ENCODE measurements at regions not wholly inside any gene's neighbourhood (a gene's known extent, or its start where the extent isn't known, plus 50 kb on each side); places are given as distances from the start of the nearest gene placed in this dataset.

DNA sequence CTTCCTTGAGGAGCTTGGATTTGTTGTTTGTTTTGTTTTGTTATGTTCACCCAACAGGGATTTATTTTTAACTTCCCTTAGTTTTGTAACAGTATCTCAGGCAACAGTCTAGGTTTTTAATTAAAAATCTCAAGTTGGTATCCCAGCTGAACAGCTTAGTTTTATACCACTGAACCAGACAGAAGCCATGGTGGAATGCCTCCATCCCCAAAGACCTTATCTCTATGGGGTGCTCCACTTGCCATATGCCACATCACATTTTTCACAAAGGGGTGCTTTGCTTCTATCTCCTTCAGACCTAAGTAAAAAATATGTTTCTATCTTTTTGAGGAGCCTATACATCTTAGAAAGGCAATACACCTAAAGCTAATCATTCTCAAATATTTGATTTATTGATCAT lies 715.8 kb upstream of the KIF2B start (continued):
- TF ChIP-seq, protein P1, sequence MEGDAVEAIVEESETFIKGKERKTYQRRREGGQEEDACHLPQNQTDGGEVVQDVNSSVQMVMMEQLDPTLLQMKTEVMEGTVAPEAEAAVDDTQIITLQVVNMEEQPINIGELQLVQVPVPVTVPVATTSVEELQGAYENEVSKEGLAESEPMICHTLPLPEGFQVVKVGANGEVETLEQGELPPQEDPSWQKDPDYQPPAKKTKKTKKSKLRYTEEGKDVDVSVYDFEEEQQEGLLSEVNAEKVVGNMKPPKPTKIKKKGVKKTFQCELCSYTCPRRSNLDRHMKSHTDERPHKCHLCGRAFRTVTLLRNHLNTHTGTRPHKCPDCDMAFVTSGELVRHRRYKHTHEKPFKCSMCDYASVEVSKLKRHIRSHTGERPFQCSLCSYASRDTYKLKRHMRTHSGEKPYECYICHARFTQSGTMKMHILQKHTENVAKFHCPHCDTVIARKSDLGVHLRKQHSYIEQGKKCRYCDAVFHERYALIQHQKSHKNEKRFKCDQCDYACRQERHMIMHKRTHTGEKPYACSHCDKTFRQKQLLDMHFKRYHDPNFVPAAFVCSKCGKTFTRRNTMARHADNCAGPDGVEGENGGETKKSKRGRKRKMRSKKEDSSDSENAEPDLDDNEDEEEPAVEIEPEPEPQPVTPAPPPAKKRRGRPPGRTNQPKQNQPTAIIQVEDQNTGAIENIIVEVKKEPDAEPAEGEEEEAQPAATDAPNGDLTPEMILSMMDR (conservative IDR thresholded peaks at IDR 0.05; ENCODE audit: low read depth in 2 of 2), result no peak
- no peak for TF ChIP-seq POLR2AphosphoS5 (IDR thresholded peaks at IDR 0.05; ENCODE audit: low read depth)
- no peak for TF ChIP-seq EZH2 (IDR thresholded peaks at IDR 0.05; ENCODE audit: low read depth, unreplicated experiment)
- no peak for TF ChIP-seq ZNF114 (CRISPR knock-in tag; IDR thresholded peaks at IDR 0.05)

GRCh38 chr17:53101706-53102105 lies 721.0 kb upstream of the KIF2B start:
- no peaks in the 10 kb centered on the region for H3F3A ChIP-seq (replicated peaks; ENCODE audit: low read depth)
- H3K27me3 Mint-ChIP-seq (ENCODE audit: insufficient read depth, low read depth, poor library complexity), result no peaks in the 10 kb centered on the region
- TF ChIP-seq, protein P1 (conservative IDR thresholded peaks at IDR 0.05; ENCODE audit: low read depth in 2 of 2), result no peak
- TF ChIP-seq ETS1 (IDR thresholded peaks at IDR 0.05), result no peak
- TF ChIP-seq CREB1 (CRISPR knock-in tag; IDR thresholded peaks at IDR 0.05; ENCODE audit: low read depth), result no peak
- no peak for TF ChIP-seq EZH2 (IDR thresholded peaks at IDR 0.05; ENCODE audit: low read depth, unreplicated experiment)
- no peak for TF ChIP-seq STAT1 (IDR thresholded peaks at IDR 0.05; ENCODE audit: unreplicated experiment)
- TF ChIP-seq ZNF331 (CRISPR knock-in tag; IDR thresholded peaks at IDR 0.05; ENCODE audit: low read depth), result no peak
- TF ChIP-seq, protein P2, sequence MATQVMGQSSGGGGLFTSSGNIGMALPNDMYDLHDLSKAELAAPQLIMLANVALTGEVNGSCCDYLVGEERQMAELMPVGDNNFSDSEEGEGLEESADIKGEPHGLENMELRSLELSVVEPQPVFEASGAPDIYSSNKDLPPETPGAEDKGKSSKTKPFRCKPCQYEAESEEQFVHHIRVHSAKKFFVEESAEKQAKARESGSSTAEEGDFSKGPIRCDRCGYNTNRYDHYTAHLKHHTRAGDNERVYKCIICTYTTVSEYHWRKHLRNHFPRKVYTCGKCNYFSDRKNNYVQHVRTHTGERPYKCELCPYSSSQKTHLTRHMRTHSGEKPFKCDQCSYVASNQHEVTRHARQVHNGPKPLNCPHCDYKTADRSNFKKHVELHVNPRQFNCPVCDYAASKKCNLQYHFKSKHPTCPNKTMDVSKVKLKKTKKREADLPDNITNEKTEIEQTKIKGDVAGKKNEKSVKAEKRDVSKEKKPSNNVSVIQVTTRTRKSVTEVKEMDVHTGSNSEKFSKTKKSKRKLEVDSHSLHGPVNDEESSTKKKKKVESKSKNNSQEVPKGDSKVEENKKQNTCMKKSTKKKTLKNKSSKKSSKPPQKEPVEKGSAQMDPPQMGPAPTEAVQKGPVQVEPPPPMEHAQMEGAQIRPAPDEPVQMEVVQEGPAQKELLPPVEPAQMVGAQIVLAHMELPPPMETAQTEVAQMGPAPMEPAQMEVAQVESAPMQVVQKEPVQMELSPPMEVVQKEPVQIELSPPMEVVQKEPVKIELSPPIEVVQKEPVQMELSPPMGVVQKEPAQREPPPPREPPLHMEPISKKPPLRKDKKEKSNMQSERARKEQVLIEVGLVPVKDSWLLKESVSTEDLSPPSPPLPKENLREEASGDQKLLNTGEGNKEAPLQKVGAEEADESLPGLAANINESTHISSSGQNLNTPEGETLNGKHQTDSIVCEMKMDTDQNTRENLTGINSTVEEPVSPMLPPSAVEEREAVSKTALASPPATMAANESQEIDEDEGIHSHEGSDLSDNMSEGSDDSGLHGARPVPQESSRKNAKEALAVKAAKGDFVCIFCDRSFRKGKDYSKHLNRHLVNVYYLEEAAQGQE (IDR thresholded peaks at IDR 0.05; ENCODE audit: unreplicated experiment), result no peak
- no peak for TF ChIP-seq POLR2AphosphoS5 (IDR thresholded peaks at IDR 0.05; ENCODE audit: low read depth)
- no peak for TF ChIP-seq EZH2phosphoT487 (IDR thresholded peaks at IDR 0.05; ENCODE audit: unreplicated experiment)
- TF ChIP-seq ZNF114 (CRISPR knock-in tag; IDR thresholded peaks at IDR 0.05), result no peak

More at GRCh38 chr17:53101706-53102105, 721.0 kb upstream of the KIF2B start:
- no peak overlapping the region for H3K27ac ChIP-seq (ENCODE audit: low read depth)
- H3K4me1 ChIP-seq (ENCODE audit: insufficient read depth), result peaks cover 6% of the 10 kb centered on the region; the same call in 1 of the 2 replicates
- ATAC-seq, result no peak
- no peak overlapping the region for H3K4me2 ChIP-seq
- no peaks in the 10 kb centered on the region for H3K27me3 ChIP-seq (ENCODE audit: insufficient read depth)
- Mint-ChIP-seq H3K9me3 (no peaks in the 10 kb centered on the region), H3K27ac (no peak overlapping the region), H3K4me3 (no peak overlapping the region), H3K36me3 (ENCODE audit: low read depth) (peaks cover 3% of the 10 kb centered on the region; the same call in 2 of the 3 replicates), H3K4me1 (no peaks in the 10 kb centered on the region)
- no peak overlapping the region for H3K4me3 ChIP-seq
- H3K36me3 ChIP-seq (ENCODE audit: insufficient read depth), result no peaks in the 10 kb centered on the region
- no peak for DNase-seq (ENCODE audit: low spot score)
- H2AFZ ChIP-seq, result no peak overlapping the region
- H3K9me2 ChIP-seq (ENCODE audit: insufficient read depth), result peaks cover 4% of the 10 kb centered on the region; the same call in 1 of the 2 replicates
- H3K79me2 ChIP-seq (replicated peaks; ENCODE audit: insufficient read depth), result no peaks in the 10 kb centered on the region
- H4K20me1 ChIP-seq (replicated peaks; ENCODE audit: insufficient read depth), result no peaks in the 10 kb centered on the region

Measured in GM23338 (cell line).